GM21367 (cell line): ENCODE measurements at regions not wholly inside any gene's neighbourhood (a gene's known extent, or its start where the extent isn't known, plus 50 kb on each side); places are given as distances from the start of the nearest gene placed in this dataset.

Source experiments
- ATAC-seq: cut with Tn5 transposase; IDR thresholded peaks from one replicate; pipeline ENCODE4 v1.9.1; 2021; ENCODE audit not compliant: unreplicated experiment

GRCh38 chr4:96301715-96302114 lies 461.8 kb downstream of the PDHA2 start:
- no peak for ATAC-seq

- no peak for ATAC-seq
Measured at GRCh38 chr4:96305030-96305429, 465.1 kb downstream of the PDHA2 start.

- no peak for ATAC-seq
Measured at GRCh38 chr4:96312046-96312685, 472.3 kb downstream of the PDHA2 start.

- no peak for ATAC-seq
Measured at GRCh38 chr4:96315815-96316214, 475.9 kb downstream of the PDHA2 start.

GRCh38 chr4:96316776-96317175 lies 476.9 kb downstream of the PDHA2 start:
- ATAC-seq = no peak

GRCh38 chr4:96317891-96318290 lies 478.0 kb downstream of the PDHA2 start:
- ATAC-seq = no peak

GRCh38 chr4:96326846-96327245 lies 487.0 kb downstream of the PDHA2 start:
- no peak for ATAC-seq

- ATAC-seq = no peak
Measured at GRCh38 chr4:96342196-96342595, 502.3 kb downstream of the PDHA2 start.

GRCh38 chr4:96342790-96343455 lies 503.0 kb downstream of the PDHA2 start:
- ATAC-seq = no peak

- ATAC-seq = no peak
Measured at GRCh38 chr4:96343836-96344235, 503.9 kb downstream of the PDHA2 start.

- no peak for ATAC-seq
Measured at GRCh38 chr4:96347582-96347981, 507.7 kb downstream of the PDHA2 start.

- no peak for ATAC-seq
Measured at GRCh38 chr4:96352051-96352517, 512.2 kb downstream of the PDHA2 start.

- no peak for ATAC-seq
Measured at GRCh38 chr4:96354036-96354712, 514.3 kb downstream of the PDHA2 start.

- no peak for ATAC-seq
Measured at GRCh38 chr4:96355414-96355813, 515.5 kb downstream of the PDHA2 start.

- ATAC-seq = no peak
Measured at GRCh38 chr4:96356591-96357370, 516.9 kb downstream of the PDHA2 start.

- no peak for ATAC-seq
Measured at GRCh38 chr4:96366632-96367031, 526.7 kb downstream of the PDHA2 start.

- no peak for ATAC-seq
Measured at GRCh38 chr4:96375367-96375766, 535.5 kb downstream of the PDHA2 start.

GRCh38 chr4:96379524-96379923 lies 539.6 kb downstream of the PDHA2 start:
- no peak for ATAC-seq

GRCh38 chr4:96380106-96380505 lies 540.2 kb downstream of the PDHA2 start:
- ATAC-seq = no peak

GRCh38 chr4:96383349-96383748 lies 543.5 kb downstream of the PDHA2 start:
- ATAC-seq = no peak

- ATAC-seq = no peak
Measured at GRCh38 chr4:96389770-96390169, 549.9 kb downstream of the PDHA2 start.
